Heart left ventricle (tissue), 16 donors: ENCODE measurements at regions not wholly inside any gene's neighbourhood (a gene's known extent, or its start where the extent isn't known, plus 50 kb on each side); places are given as distances from the start of the nearest gene placed in this dataset.

Experiments
- ATAC-seq, 4 donors: fragments of 200-7000 bp; cut with Tn5 transposase; one replicate each; pipeline ENCODE4 v1.9.1; 2020 to 2022; ENCODE audit warnings: moderate library complexity in 4 of 4, mild to moderate bottlenecking in 3 of 4, moderate number of reproducible peaks in 1 of 4
- DNase-seq, 5 donors: peaks; one replicate each; pipeline ENCODE4 v3.0.0-alpha.2; 2020
- H3K27ac ChIP-seq, 12 donors: fragments of 200-600 bp; sonication (generic) in 4 of 12; one replicate each; pipeline versions ENCODE4 v1.5.0 to v1.8.0; 2016 to 2022; ENCODE audit warnings: mild to moderate bottlenecking in 2 of 12
- H3K27me3 ChIP-seq, 9 donors: fragments of 200-600 bp; sonication (generic) in 2 of 9; one replicate each; pipeline versions ENCODE4 v1.5.1 to v1.8.0; 2016 to 2022; ENCODE audit warnings: mild to moderate bottlenecking in 3 of 9
- H3K36me3 ChIP-seq, 9 donors: fragments of 200-600 bp; sonication (generic) in 2 of 9; one replicate each; pipeline versions ENCODE4 v1.5.0 to v1.8.0; 2018 to 2022; ENCODE audit warnings: mild to moderate bottlenecking in 2 of 9
- H3K4me1 ChIP-seq, 12 donors: fragments of 200-600 bp; sonication (generic) in 4 of 12; one replicate each; pipeline versions ENCODE4 v1.5.0 to v1.8.0; 2016 to 2022; ENCODE audit warnings: mild to moderate bottlenecking in 3 of 12
- H3K4me3 ChIP-seq, 12 donors: fragments of 200-600 bp; sonication (generic) in 4 of 12; one replicate each; pipeline versions ENCODE4 v1.5.0 to v1.8.0; 2017 to 2022; ENCODE audit warnings: mild to moderate bottlenecking in 9 of 12, moderate library complexity in 4 of 12
- H3K9me3 ChIP-seq, 12 donors: fragments of 200-600 bp; sonication (generic) in 4 of 12; one replicate each; pipeline versions ENCODE4 v1.5.0 to v1.8.0; 2016 to 2022; ENCODE audit warnings: mild to moderate bottlenecking in 1 of 12
- CTCF ChIP-seq, 12 donors: fragments of 200-600 bp; sonication (generic) in 4 of 12; IDR thresholded peaks; one replicate each; pipeline versions ENCODE4 v1.5.0 to v1.8.0; 2018 to 2022; ENCODE audit warnings: antibody characterized with exemption in 12 of 12, mild to moderate bottlenecking in 5 of 12
- POLR2A ChIP-seq, 2 donors: fragments of 450-650 bp; IDR thresholded peaks; one replicate each; pipeline ENCODE4 v1.6.1; 2017; ENCODE audit warnings: antibody characterized with exemption in 2 of 2, mild to moderate bottlenecking in 2 of 2, moderate library complexity in 2 of 2
- WGBS, 4 donors: extraction: QIAGEN DNeasy Blood & Tissue Kit in 2 of 4; methylation state at CpG; one replicate each; pipeline versions ENCODE4 v1.1.5 to v1.1.7; 2013 to 2018; 5-methylcytosine and 5-hydroxymethylcytosine counted together
- intact Hi-C, 10 donors: fragments of 100-400 bp; cut with DNase I; formaldehyde crosslinking; loops; one replicate each; pipeline versions ENCODE4 v1.11.1 to v1.14.2; 2022
- donor health status: ischemic (EF 13 %, LVEDD 7.1; RV severe dilation, severe dysfunction).
- donor health status: healthy with polysubstance abuse.
- donor health status: DM: no; HTN: yes; CAD: no.
- donor health status: DM: no; HTN: no; CAD: no.
- donor health status: ischemic (EF 25% LVEDD 6.9; RV normal size, moderate dysfunction).
- donor health status: ischemic (EF 25% LVEDD 5.7; RV mildly dilated, moderate dysfunction).
- donor health status: healthy.
- donor health status: DM: yes; HTN: yes; CAD: no.
- donor health status: ischemic (EF 35%, LVEDD 5.7; RV mildly dilated, moderate dysfunction).
- donor health status: nonischemic (EF 11% LVEDD 7.7; RV severe dilation, severe dysfunction).
- donor health status: DM: yes; HTN: yes; CAD: no.
- donor health status: PGD.
- donor health status: ischemic (EF 29% LVEDD 5.4; RV normal size, mild dysfunction).
- donor health status: nonischemic (EF 23%, LVEDD 6.1; RV moderate dilation, normal function).

GRCh38 chr5:174236070-174236469 lies 190.6 kb downstream of the NSG2 start:
- no peak overlapping the region for H3K27ac ChIP-seq
- peaks cover 0 to 8% (median 0%) of the 10 kb centered on the region in 12 donors for H3K4me1 ChIP-seq
- H3K36me3 ChIP-seq, result no peaks in the 10 kb centered on the region
- TF ChIP-seq POLR2A (IDR thresholded peaks at IDR 0.05), result no peak
- TF ChIP-seq CTCF (IDR thresholded peaks at IDR 0.05), result no peak
- ATAC-seq, result no peak
- intact Hi-C loops, result no loop called here
- no peaks in the 10 kb centered on the region for H3K27me3 ChIP-seq
- H3K4me3 ChIP-seq, result no peak overlapping the region
- WGBS, 4 donors, result 60 to 76% (median 68%) methylated on average over 5 of the region's 5 CpGs
- DNase-seq, result no peak
- H3K9me3 ChIP-seq, result peaks cover 0 to 12% (median 0%) of the 10 kb centered on the region in 12 donors

GRCh38 chr5:174239718-174240117 lies 194.2 kb downstream of the NSG2 start:
- H3K36me3 ChIP-seq, result no peaks in the 10 kb centered on the region
- intact Hi-C loops, result no loop called here
- 64 to 75% (median 72%) methylated on average over 4 of the region's 4 CpGs for WGBS, 4 donors
- peaks cover 0 to 16% (median 2%) of the 10 kb centered on the region in 12 donors for H3K9me3 ChIP-seq
- H3K4me3 ChIP-seq, result no peak overlapping the region
- ATAC-seq (no peak), DNase-seq (no peak)
- TF ChIP-seq POLR2A (IDR thresholded peaks at IDR 0.05) (no peak), CTCF (IDR thresholded peaks at IDR 0.05) (no peak)
- no peak overlapping the region for H3K27ac ChIP-seq
- H3K27me3 ChIP-seq, result no peaks in the 10 kb centered on the region
- no peaks in the 10 kb centered on the region for H3K4me1 ChIP-seq

GRCh38 chr5:174242573-174242972 lies 197.1 kb downstream of the NSG2 start:
- DNase-seq (no peak), ATAC-seq (no peak)
- intact Hi-C loops, result no loop called here
- Histone ChIP-seq H3K36me3 (no peaks in the 10 kb centered on the region), H3K4me3 (no peak overlapping the region), H3K27me3 (peaks cover 0 to 4% (median 0%) of the 10 kb centered on the region in 9 donors), H3K4me1 (no peaks in the 10 kb centered on the region), H3K9me3 (peaks cover 0 to 16% (median 2%) of the 10 kb centered on the region in 12 donors), H3K27ac (no peak overlapping the region)
- 62 to 72% (median 68%) methylated on average over 3 of the region's 3 CpGs for WGBS, 4 donors
- TF ChIP-seq POLR2A (IDR thresholded peaks at IDR 0.05), result no peak
- TF ChIP-seq CTCF (IDR thresholded peaks at IDR 0.05), result no peak

- Histone ChIP-seq H3K27ac (no peak overlapping the region), H3K27me3 (peaks cover 0 to 4% (median 0%) of the 10 kb centered on the region in 9 donors), H3K4me1 (no peaks in the 10 kb centered on the region), H3K9me3 (peaks cover 0 to 16% (median 2%) of the 10 kb centered on the region in 12 donors), H3K36me3 (no peaks in the 10 kb centered on the region), H3K4me3 (no peak overlapping the region)
- DNase-seq, result no peak
- WGBS, 4 donors, result 64 to 74% (median 70%) methylated on average over 2 of the region's 2 CpGs
- intact Hi-C loops, result no loop called here
- ATAC-seq, result no peak
- TF ChIP-seq CTCF (IDR thresholded peaks at IDR 0.05), result no peak
- no peak for TF ChIP-seq POLR2A (IDR thresholded peaks at IDR 0.05)
Measured at GRCh38 chr5:174243904-174244303, 198.4 kb downstream of the NSG2 start.
